A549 (cell line): ENCODE measurements at regions not wholly inside any gene's neighbourhood (a gene's known extent, or its start where the extent isn't known, plus 50 kb on each side); places are given as distances from the start of the nearest gene placed in this dataset.

Source experiments
- CBX8 ChIP-seq: fragments of 200-600 bp; sonication (generic); IDR thresholded peaks from 2 replicates; pipeline ENCODE4 v1.6.1; 2016
- CHD2 ChIP-seq: fragments of 150-350 bp; IDR thresholded peaks from 2 replicates; pipeline ENCODE4 v1.6.1; 2014; ENCODE audit warnings: low read length; ENCODE audit not compliant: partially characterized antibody
- CTCF ChIP-seq: fragments of >200 bp; sonication (Bioruptor Twin); formaldehyde crosslinking; IDR thresholded peaks from 3 replicates; pipeline ENCODE4 v1.5.1; 2016
- ESRRA ChIP-seq: fragments of 150-350 bp; IDR thresholded peaks from 2 replicates; pipeline ENCODE4 v1.6.1; 2014; ENCODE audit warnings: mild to moderate bottlenecking, low read length, borderline replicate concordance
- JUN ChIP-seq, 2 experiments: fragments of >200 bp; sonication (Bioruptor Twin); formaldehyde crosslinking; IDR thresholded peaks; 2 replicates in 1 of 2; 3 replicates in 1 of 2; pipeline ENCODE4 v1.6.1; 2016 to 2017
- KDM1A ChIP-seq: fragments of 200-600 bp; sonication (generic); IDR thresholded peaks from 2 replicates; pipeline ENCODE4 v1.6.1; 2016; ENCODE audit warnings: low read depth, mild to moderate bottlenecking
- MYC ChIP-seq: IDR thresholded peaks from 2 replicates; pipeline ENCODE4 v1.6.1; 2012; ENCODE audit warnings: mild to moderate bottlenecking, inconsistent platforms, low read length, improper control_type of control experiment, borderline replicate concordance
- PHF8 ChIP-seq: fragments of 200-600 bp; sonication (generic); IDR thresholded peaks from 2 replicates; pipeline ENCODE4 v1.6.1; 2016; ENCODE audit warnings: low read depth, mild to moderate bottlenecking, antibody characterized with exemption, moderate library complexity, borderline replicate concordance
- POLR2A ChIP-seq: IDR thresholded peaks from 2 replicates; pipeline ENCODE4 v1.6.1; 2012; ENCODE audit warnings: mild to moderate bottlenecking, low read length
- POLR2AphosphoS2 ChIP-seq: conservative IDR thresholded peaks from 2 replicates; pipeline ENCODE4 v1.6.1; 2012; ENCODE audit warnings: low read length, improper control_type of control experiment, inconsistent platforms
- RAD21 ChIP-seq, 2 experiments: fragments of >200 bp in 1 of 2; sonication (Bioruptor Twin) in 1 of 2; formaldehyde crosslinking in 1 of 2; IDR thresholded peaks in 1 of 2; conservative IDR thresholded peaks in 1 of 2; 2 replicates in 1 of 2; 3 replicates in 1 of 2; pipeline ENCODE4 v1.6.1; 2012 to 2018; ENCODE audit warnings: inconsistent platforms in 1 of 2
- RFX5 ChIP-seq: fragments of 450-650 bp; IDR thresholded peaks from 2 replicates; pipeline ENCODE4 v1.7.1; 2014; ENCODE audit warnings: antibody characterized with exemption, mild to moderate bottlenecking, moderate library complexity

- TF ChIP-seq RFX5 (no peak), CBX8 (no peak), RAD21 (conservative IDR thresholded peaks at IDR 0.05 in 1 of 2, IDR thresholded peaks at IDR 0.05 in 1 of 2) (no peak), CTCF (no peak), PHF8 (no peak), JUN (IDR thresholded peaks at IDR 0.05) (no peak), POLR2AphosphoS2 (no peak), KDM1A (no peak), CHD2 (no peak), POLR2A (no peak), ESRRA (no peak), MYC (no peak)
These were observed 588.4 kb upstream of the AMOT start for GRCh38 chrX:113429011-113429410.
